Neural cell (in vitro differentiated cells): ENCODE measurements at regions not wholly inside any gene's neighbourhood (a gene's known extent, or its start where the extent isn't known, plus 50 kb on each side); places are given as distances from the start of the nearest gene placed in this dataset.

Experiments used
- H2AFZ ChIP-seq: fragments of 200-600, 300-800 bp; sonication (generic), shearing (Covaris generic); 2 replicates; pipeline ENCODE4 v1.6.0; 2014; ENCODE audit warnings: low read depth, mild to moderate bottlenecking, antibody characterized with exemption, low read length, moderate library complexity
- H3F3A ChIP-seq: fragments of 200-600 bp; shearing (Covaris generic); 2 replicates; pipeline ENCODE4 v1.6.1; 2016; ENCODE audit warnings: mild to moderate bottlenecking, moderate library complexity, mixed read lengths, antibody characterized with exemption, low read length; ENCODE audit not compliant: insufficient read depth, poor library complexity, severe bottlenecking
- H3K27ac ChIP-seq: fragments of 200-600, 300-800 bp; sonication (generic), shearing (Covaris generic); 2 replicates; pipeline ENCODE4 v1.5.1; 2014; ENCODE audit warnings: mild to moderate bottlenecking, low read length, moderate library complexity
- H3K27me3 ChIP-seq: fragments of 300-800, 200-600 bp; sonication (generic), shearing (Covaris generic); 2 replicates; pipeline ENCODE4 v1.6.0; 2014; ENCODE audit warnings: mild to moderate bottlenecking, low read depth, low read length, moderate library complexity; ENCODE audit not compliant: insufficient read depth
- H3K36me3 ChIP-seq: fragments of 300-800, 200-600 bp; sonication (generic), shearing (Covaris generic); 2 replicates; pipeline ENCODE4 v1.5.1; 2014; ENCODE audit warnings: mild to moderate bottlenecking, antibody characterized with exemption, low read length, moderate library complexity; ENCODE audit not compliant: insufficient read depth
- H3K4me2 ChIP-seq: fragments of 300-800, 200-600 bp; sonication (generic), shearing (Covaris generic); 2 replicates; pipeline ENCODE4 v1.6.0; 2014; ENCODE audit warnings: mild to moderate bottlenecking, low read length
- H3K4me3 ChIP-seq: fragments of 300-800, 200-600 bp; sonication (generic), shearing (Covaris generic); 2 replicates; pipeline ENCODE4 v1.5.1; 2014; ENCODE audit warnings: mild to moderate bottlenecking, low read length, moderate library complexity
- H3K79me2 ChIP-seq: fragments of 200-600 bp; shearing (Covaris generic); replicated peaks from 2 replicates; pipeline ENCODE4 v1.6.0; 2014; ENCODE audit warnings: mild to moderate bottlenecking, low read length, moderate library complexity; ENCODE audit not compliant: insufficient read depth
- H3K9ac ChIP-seq: fragments of 300-800, 200-600 bp; sonication (generic), shearing (Covaris generic); 2 replicates; pipeline ENCODE4 v1.6.1; 2016; ENCODE audit warnings: mild to moderate bottlenecking, low read length, mixed read lengths
- H3K9me2 ChIP-seq: fragments of 200-600 bp; shearing (Covaris generic); 2 replicates; pipeline ENCODE4 v1.6.1; 2016; ENCODE audit warnings: mild to moderate bottlenecking, low read length, mixed read lengths; ENCODE audit not compliant: insufficient read depth
- H3K9me3 ChIP-seq: fragments of 200-600, 300-800 bp; sonication (generic), shearing (Covaris generic); 2 replicates; pipeline ENCODE4 v1.6.1; 2016; ENCODE audit warnings: mild to moderate bottlenecking, mixed run types, low read length, moderate library complexity, mixed read lengths
- H4K20me1 ChIP-seq: fragments of 200-600 bp; shearing (Covaris generic); 2 replicates; pipeline ENCODE4 v1.6.1; 2016; ENCODE audit warnings: mild to moderate bottlenecking, mixed run types; ENCODE audit not compliant: insufficient read depth
- CTCF ChIP-seq: fragments of 450-650 bp; IDR thresholded peaks from 2 replicates; pipeline ENCODE4 v1.5.1; 2014; ENCODE audit warnings: antibody characterized with exemption, mild to moderate bottlenecking, moderate library complexity; ENCODE audit not compliant: poor library complexity, severe bottlenecking
- EP300 ChIP-seq: fragments of 450-650 bp; conservative IDR thresholded peaks from 2 replicates; pipeline ENCODE4 v1.6.1; 2014; ENCODE audit warnings: antibody characterized with exemption, mild to moderate bottlenecking, moderate library complexity; ENCODE audit not compliant: poor library complexity, severe bottlenecking
- EZH2 ChIP-seq: fragments of 200-600, 300-800 bp; shearing (Covaris generic), sonication (generic); IDR thresholded peaks from 2 replicates; pipeline ENCODE4 v1.6.1; 2014; ENCODE audit warnings: antibody characterized with exemption, low read length, borderline replicate concordance, mild to moderate bottlenecking; ENCODE audit not compliant: insufficient read depth, poor library complexity, severe bottlenecking
- MXI1 ChIP-seq: fragments of 450-650 bp; conservative IDR thresholded peaks from 2 replicates; pipeline ENCODE4 v1.6.1; 2014; ENCODE audit warnings: antibody characterized with exemption, mild to moderate bottlenecking; ENCODE audit not compliant: poor library complexity, severe bottlenecking
- POLR2AphosphoS5 ChIP-seq: IDR thresholded peaks from 2 replicates; pipeline ENCODE4 v1.6.1; 2012
- RAD21 ChIP-seq: fragments of 450-650 bp; conservative IDR thresholded peaks from 2 replicates; pipeline ENCODE4 v1.6.1; 2014; ENCODE audit warnings: antibody characterized with exemption, mild to moderate bottlenecking, moderate library complexity
- REST ChIP-seq: IDR thresholded peaks from 2 replicates; pipeline ENCODE4 v1.6.1; 2012; ENCODE audit warnings: borderline replicate concordance
- SMC3 ChIP-seq: fragments of 450-650 bp; conservative IDR thresholded peaks from 2 replicates; pipeline ENCODE4 v1.6.1; 2014; ENCODE audit warnings: antibody characterized with exemption, mild to moderate bottlenecking, moderate library complexity; ENCODE audit not compliant: poor library complexity
- TAF1 ChIP-seq: IDR thresholded peaks from 2 replicates; pipeline ENCODE4 v1.6.1; 2012; ENCODE audit warnings: low read depth

- no peaks in the 10 kb centered on the region for H3K9me3 ChIP-seq
- no peak overlapping the region for H3K27ac ChIP-seq
- TF ChIP-seq CTCF: peak; percentile 74
- no peak for TF ChIP-seq TAF1
- no peak for TF ChIP-seq POLR2AphosphoS5
- TF ChIP-seq RAD21: peak; percentile 71
- TF ChIP-seq SMC3: peak; percentile 74
- no peak overlapping the region for H2AFZ ChIP-seq
- no peaks in the 10 kb centered on the region for H3F3A ChIP-seq
- no peak overlapping the region for H3K9ac ChIP-seq
- H3K79me2 ChIP-seq: no peaks in the 10 kb centered on the region
- no peak overlapping the region for H3K4me3 ChIP-seq
- no peak overlapping the region for H3K4me2 ChIP-seq
- no peaks in the 10 kb centered on the region for H3K27me3 ChIP-seq
- no peaks in the 10 kb centered on the region for H3K36me3 ChIP-seq
- no peaks in the 10 kb centered on the region for H4K20me1 ChIP-seq
- no peaks in the 10 kb centered on the region for H3K9me2 ChIP-seq
Observed at GRCh38 chr11:28697920-28698827, 590.0 kb downstream of the METTL15 start.

- no peak overlapping the region for H3K9ac ChIP-seq
- no peak overlapping the region for H3K4me2 ChIP-seq
- no peaks in the 10 kb centered on the region for H3K9me3 ChIP-seq
- H4K20me1 ChIP-seq: no peaks in the 10 kb centered on the region
- no peak for TF ChIP-seq TAF1
- H2AFZ ChIP-seq: no peak overlapping the region
- no peaks in the 10 kb centered on the region for H3K27me3 ChIP-seq
- H3F3A ChIP-seq: no peaks in the 10 kb centered on the region
- no peaks in the 10 kb centered on the region for H3K79me2 ChIP-seq
- H3K9me2 ChIP-seq: no peaks in the 10 kb centered on the region
- no peak overlapping the region for H3K4me3 ChIP-seq
- H3K36me3 ChIP-seq: no peaks in the 10 kb centered on the region
- no peak overlapping the region for H3K27ac ChIP-seq
Observed at GRCh38 chr11:28696591-28696990, 588.4 kb downstream of the METTL15 start.

GRCh38 chr11:28690746-28691145 is 582.6 kb downstream of the METTL15 start:
- H3K4me2 ChIP-seq: no peak overlapping the region
- no peaks in the 10 kb centered on the region for H3F3A ChIP-seq
- no peaks in the 10 kb centered on the region for H4K20me1 ChIP-seq
- no peaks in the 10 kb centered on the region for H3K79me2 ChIP-seq
- H3K27me3 ChIP-seq: no peaks in the 10 kb centered on the region
- H3K36me3 ChIP-seq: no peaks in the 10 kb centered on the region
- no peaks in the 10 kb centered on the region for H3K9me2 ChIP-seq
- H3K4me3 ChIP-seq: no peak overlapping the region
- H3K9me3 ChIP-seq: no peaks in the 10 kb centered on the region
- H3K9ac ChIP-seq: no peak overlapping the region
- no peak overlapping the region for H2AFZ ChIP-seq
- TF ChIP-seq MXI1 (no peak), EZH2 (no peak), RAD21 (no peak), POLR2AphosphoS5 (no peak), TAF1 (no peak), REST (no peak), CTCF (no peak), EP300 (no peak), SMC3 (no peak)
- H3K27ac ChIP-seq: no peak overlapping the region
